ENCODE measurements at regions not wholly inside any gene's neighbourhood (a gene's known extent, or its start where the extent isn't known, plus 50 kb on each side); places are given as distances from the start of the nearest gene placed in this dataset.

GRCh38 chr12:4026517-4026916 lies 153.3 kb upstream of the PARP11 start:
- no peak for TF ChIP-seq CTCF (IDR thresholded peaks at IDR 0.05)
- no peak for TF ChIP-seq POLR2A (IDR thresholded peaks at IDR 0.05)
